Suprapubic skin (tissue), 4 donors: ENCODE measurements at regions not wholly inside any gene's neighbourhood (a gene's known extent, or its start where the extent isn't known, plus 50 kb on each side); places are given as distances from the start of the nearest gene placed in this dataset.

Source experiments
- DNase-seq, 2 donors: peaks; one replicate each; pipeline ENCODE4 v3.0.0-alpha.2; 2019; ENCODE audit warnings: low spot score in 2 of 2
- H3K27ac ChIP-seq: fragments of 200-600 bp; sonication (generic); one replicate; pipeline ENCODE4 v1.5.1; 2019
- H3K27me3 ChIP-seq: fragments of 200-600 bp; sonication (generic); one replicate; pipeline ENCODE4 v1.5.1; 2019
- H3K36me3 ChIP-seq: fragments of 200-600 bp; sonication (generic); one replicate; pipeline ENCODE4 v1.5.1; 2019
- H3K4me1 ChIP-seq: fragments of 200-600 bp; sonication (generic); one replicate; pipeline ENCODE4 v1.5.1; 2019
- H3K4me3 ChIP-seq: fragments of 200-600 bp; sonication (generic); one replicate; pipeline ENCODE4 v1.5.1; 2019; ENCODE audit warnings: mild to moderate bottlenecking
- H3K9me3 ChIP-seq: fragments of 200-600 bp; sonication (generic); one replicate; pipeline ENCODE4 v1.5.1; 2019
- CTCF ChIP-seq, 2 donors: fragments of 200-600 bp in 1 of 2; fragments of 450-650 bp in 1 of 2; sonication (generic) in 1 of 2; IDR thresholded peaks; one replicate each; pipeline ENCODE4 v1.5.1; 2016 to 2019; ENCODE audit warnings: antibody characterized with exemption in 2 of 2, mild to moderate bottlenecking in 1 of 2, moderate library complexity in 1 of 2
- EP300 ChIP-seq: sonication (generic); formaldehyde crosslinking; IDR thresholded peaks from one replicate; pipeline ENCODE4 v1.6.1; 2017; ENCODE audit warnings: antibody characterized with exemption
- POLR2A ChIP-seq, 2 donors: fragments of 450-650 bp; IDR thresholded peaks; one replicate each; pipeline ENCODE4 v1.6.1; 2017; ENCODE audit warnings: antibody characterized with exemption in 2 of 2, mild to moderate bottlenecking in 2 of 2, moderate library complexity in 2 of 2
- POLR2AphosphoS5 ChIP-seq, 3 donors: sonication (generic); formaldehyde crosslinking; IDR thresholded peaks; one replicate each; pipeline ENCODE4 v1.6.1; 2017; ENCODE audit warnings: antibody characterized with exemption in 3 of 3
- WGBS: methylation state at CpG from one replicate; pipeline ENCODE4 v1.1.5; 2018; 5-methylcytosine and 5-hydroxymethylcytosine counted together

DNA sequence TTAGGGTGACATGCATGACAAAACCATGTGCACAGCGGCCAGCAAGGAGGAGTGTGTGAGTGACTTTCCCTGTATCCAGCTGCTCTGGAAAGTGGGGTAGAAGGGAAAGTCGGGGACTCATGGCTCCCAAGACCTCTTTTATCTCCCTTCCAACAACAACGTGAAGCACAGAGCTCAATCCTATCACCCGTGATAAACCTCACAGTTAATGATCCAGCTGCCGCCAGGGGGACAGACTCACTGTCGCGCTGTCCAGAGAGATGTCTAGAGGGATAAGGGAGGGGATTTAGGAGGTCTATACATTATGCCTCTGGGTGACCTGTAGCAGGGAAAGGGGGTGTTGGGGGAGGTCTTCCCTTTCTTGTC lies 84.0 kb upstream of the SMNDC1 start:
- 81% methylated on average over 6 of the region's 7 CpGs for WGBS
- no peaks in the 10 kb centered on the region for H3K36me3 ChIP-seq
- peaks cover 13% of the 10 kb centered on the region for H3K4me1 ChIP-seq
- TF ChIP-seq POLR2A (IDR thresholded peaks at IDR 0.05) (no peak), CTCF (IDR thresholded peaks at IDR 0.05) (no peak), EP300 (no peak), POLR2AphosphoS5 (IDR thresholded peaks at IDR 0.05) (no peak)
- H3K9me3 ChIP-seq, result no peaks in the 10 kb centered on the region
- no peaks in the 10 kb centered on the region for H3K27me3 ChIP-seq
- H3K4me3 ChIP-seq, result no peak overlapping the region
- H3K27ac ChIP-seq, result no peak overlapping the region
- DNase-seq, result no peak

DNA sequence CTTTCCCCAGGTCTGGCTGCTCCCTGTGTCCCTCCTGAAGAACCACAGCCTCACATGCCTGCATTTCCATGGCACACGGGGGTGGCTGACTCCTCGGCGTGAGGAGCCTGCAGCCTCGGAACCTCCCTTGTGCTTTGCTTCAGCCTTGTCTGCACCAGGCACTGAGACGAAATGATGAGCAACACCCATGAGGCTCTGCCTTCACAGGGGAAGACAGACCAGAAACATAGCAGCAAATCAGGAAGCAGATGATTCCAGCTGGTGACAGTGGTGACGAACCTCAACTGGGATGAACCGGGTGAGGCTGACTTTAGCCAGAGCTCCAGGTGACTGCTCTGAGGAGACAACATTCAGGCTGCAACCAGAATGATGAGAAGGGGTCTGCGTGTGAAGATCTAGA lies 84.5 kb upstream of the SMNDC1 start:
- WGBS, result 78% methylated on average over 8 of the region's 8 CpGs
- Histone ChIP-seq H3K4me1 (peaks cover 13% of the 10 kb centered on the region), H3K36me3 (no peaks in the 10 kb centered on the region)

DNA sequence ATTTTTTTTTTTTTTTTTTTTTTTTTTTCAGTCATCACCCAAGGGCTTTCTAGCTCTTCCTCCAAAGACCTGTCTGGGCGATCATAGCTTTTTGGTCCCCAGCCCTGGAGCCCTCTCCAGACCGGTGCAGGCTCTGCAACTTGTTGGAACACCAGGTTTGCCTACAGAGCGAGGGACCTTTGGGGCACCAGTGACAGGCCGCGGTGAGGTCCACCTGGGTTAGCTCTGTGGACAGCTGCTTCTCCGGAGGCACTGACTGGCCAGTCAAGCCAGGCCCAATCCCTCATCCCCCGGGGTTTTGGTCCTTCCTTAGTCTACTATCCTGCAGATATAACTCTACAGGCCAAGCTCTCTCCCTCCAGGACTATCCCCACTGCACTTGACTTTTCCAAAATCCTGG lies 86.8 kb upstream of the SMNDC1 start:
- WGBS, result 81% methylated on average over 5 of the region's 7 CpGs
- Histone ChIP-seq H3K27ac (no peak overlapping the region), H3K4me1 (peaks cover 25% of the 10 kb centered on the region), H3K27me3 (no peaks in the 10 kb centered on the region), H3K4me3 (no peak overlapping the region), H3K36me3 (no peaks in the 10 kb centered on the region), H3K9me3 (no peaks in the 10 kb centered on the region)
- TF ChIP-seq POLR2A (IDR thresholded peaks at IDR 0.05) (no peak), EP300 (no peak), POLR2AphosphoS5 (IDR thresholded peaks at IDR 0.05) (no peak)
- no peak for DNase-seq

More for the DNA sequence above, 84.5 kb upstream of the SMNDC1 start:
- H3K27me3 ChIP-seq, result no peaks in the 10 kb centered on the region
- H3K9me3 ChIP-seq, result no peaks in the 10 kb centered on the region
- no peak for TF ChIP-seq EP300
- no peak for TF ChIP-seq POLR2A (IDR thresholded peaks at IDR 0.05)
- TF ChIP-seq POLR2AphosphoS5 (IDR thresholded peaks at IDR 0.05), result no peak
- no peak for TF ChIP-seq CTCF (IDR thresholded peaks at IDR 0.05)
- no peak for DNase-seq
- no peak overlapping the region for H3K27ac ChIP-seq
- no peak overlapping the region for H3K4me3 ChIP-seq

- H3K9me3 ChIP-seq, result no peaks in the 10 kb centered on the region
- peaks cover 25% of the 10 kb centered on the region for H3K4me1 ChIP-seq
- 51% methylated on average over 7 of the region's 7 CpGs for WGBS
- no peak for DNase-seq
- TF ChIP-seq POLR2AphosphoS5 (IDR thresholded peaks at IDR 0.05), result no peak
- no peak for TF ChIP-seq CTCF (IDR thresholded peaks at IDR 0.05)
- no peak for TF ChIP-seq EP300
- no peak for TF ChIP-seq POLR2A (IDR thresholded peaks at IDR 0.05)
- H3K36me3 ChIP-seq, result no peaks in the 10 kb centered on the region
- no peaks in the 10 kb centered on the region for H3K27me3 ChIP-seq
- no peak overlapping the region for H3K4me3 ChIP-seq
- no peak overlapping the region for H3K27ac ChIP-seq
Observed at GRCh38 chr10:110392121-110392520, 87.4 kb upstream of the SMNDC1 start.

- no peaks in the 10 kb centered on the region for H3K9me3 ChIP-seq
- no peak overlapping the region for H3K27ac ChIP-seq
- no peak for DNase-seq
- H3K27me3 ChIP-seq, result no peaks in the 10 kb centered on the region
- no peaks in the 10 kb centered on the region for H3K36me3 ChIP-seq
- WGBS, result 26% methylated on average over 17 of the region's 19 CpGs
- no peak overlapping the region for H3K4me3 ChIP-seq
- no peak for TF ChIP-seq POLR2AphosphoS5 (IDR thresholded peaks at IDR 0.05)
- TF ChIP-seq EP300, result no peak
- no peak for TF ChIP-seq CTCF (IDR thresholded peaks at IDR 0.05)
- no peak for TF ChIP-seq POLR2A (IDR thresholded peaks at IDR 0.05)
- peaks cover 29% of the 10 kb centered on the region for H3K4me1 ChIP-seq
Observed at GRCh38 chr10:110392868-110393740, 88.4 kb upstream of the SMNDC1 start.
